ENCODE measurements at regions not wholly inside any gene's neighbourhood (a gene's known extent, or its start where the extent isn't known, plus 50 kb on each side); places are given as distances from the start of the nearest gene placed in this dataset.

- no TSS peak for BruUV-seq (replicated peaks)
- Histone ChIP-seq H3K9me3 (ENCODE audit: control insufficient read depth, insufficient read depth, low read length) (peaks cover 6% of the 10 kb centered on the region; the same call in 1 of the 2 replicates), H3K27me3 (ENCODE audit: control insufficient read depth, insufficient read depth, low read length) (no peaks in the 10 kb centered on the region), H3K4me3 (ENCODE audit: insufficient read depth, low read depth, low read length) (no peak overlapping the region), H4K91ac (ENCODE audit: insufficient read depth, low read depth, low read length) (no peak overlapping the region), H2AFZ (replicated peaks; ENCODE audit: low read length, poor library complexity) (no peak overlapping the region), H2AK5ac (ENCODE audit: low read depth, low read length) (no peak overlapping the region), H2AK9ac (replicated peaks; ENCODE audit: low read depth, low read length, poor library complexity) (no peak overlapping the region), H3K14ac (replicated peaks; ENCODE audit: low read depth, low read length) (no peak overlapping the region), H3K27ac (ENCODE audit: insufficient read depth, low read length) (no peak overlapping the region), H3K9ac (ENCODE audit: low read depth, low read length) (no peak overlapping the region), H2BK5ac (ENCODE audit: low read depth, low read length, poor library complexity, severe bottlenecking) (no peak overlapping the region), H3K9me1 (ENCODE audit: insufficient read depth, low read length) (no peaks in the 10 kb centered on the region), H4K20me1 (ENCODE audit: insufficient read depth, low read length) (no peaks in the 10 kb centered on the region), H3K36me3 (ENCODE audit: control insufficient read depth, insufficient read depth, low read length) (no peaks in the 10 kb centered on the region), H3K23ac (ENCODE audit: low read depth, low read length) (no peak overlapping the region), H3K4ac (ENCODE audit: low read depth, low read length) (no peak overlapping the region), H3K18ac (ENCODE audit: low read depth, low read length) (no peak overlapping the region), H2BK120ac (ENCODE audit: low read depth, low read length) (no peak overlapping the region), H3K56ac (ENCODE audit: extremely low read depth, insufficient read depth, low read length) (no peak overlapping the region), H4K5ac (ENCODE audit: low read depth, low read length) (no peak overlapping the region), H3K4me2 (ENCODE audit: low read depth, low read length) (no peak overlapping the region), H4K8ac (ENCODE audit: low read depth in 2 of 2, low read length in 2 of 2) (no peak overlapping the region), H3K79me1 (ENCODE audit: low read depth in 1 of 2, low read length in 2 of 2) (no peaks in the 10 kb centered on the region), H2BK20ac (ENCODE audit: low read depth, low read length) (no peak overlapping the region), H3K4me1 (ENCODE audit: control insufficient read depth, insufficient read depth, low read length) (no peaks in the 10 kb centered on the region), H2BK15ac (ENCODE audit: low read depth, low read length) (no peak overlapping the region)
- TF ChIP-seq MXI1 (IDR thresholded peaks at IDR 0.05; ENCODE audit: borderline replicate concordance, low read depth, low read length): no peak
- no peak for TF ChIP-seq NFE2L2 (IDR thresholded peaks at IDR 0.05; ENCODE audit: low read depth, low read length)
- TF ChIP-seq SMC3 (IDR thresholded peaks at IDR 0.05; ENCODE audit: low read depth, low read length): no peak
- TF ChIP-seq CEBPB (IDR thresholded peaks at IDR 0.05; ENCODE audit: low read depth, low read length): no peak
- TF ChIP-seq MAZ (IDR thresholded peaks at IDR 0.05; ENCODE audit: borderline replicate concordance, low read depth, low read length): no peak
- no peak for TF ChIP-seq MAFK (IDR thresholded peaks at IDR 0.05; ENCODE audit: low read depth, low read length)
- no peak for TF ChIP-seq POLR2A (IDR thresholded peaks at IDR 0.05; ENCODE audit: low read depth, low read length)
- TF ChIP-seq CHD1 (IDR thresholded peaks at IDR 0.05; ENCODE audit: low read depth, low read length): no peak
- TF ChIP-seq, protein P1, sequence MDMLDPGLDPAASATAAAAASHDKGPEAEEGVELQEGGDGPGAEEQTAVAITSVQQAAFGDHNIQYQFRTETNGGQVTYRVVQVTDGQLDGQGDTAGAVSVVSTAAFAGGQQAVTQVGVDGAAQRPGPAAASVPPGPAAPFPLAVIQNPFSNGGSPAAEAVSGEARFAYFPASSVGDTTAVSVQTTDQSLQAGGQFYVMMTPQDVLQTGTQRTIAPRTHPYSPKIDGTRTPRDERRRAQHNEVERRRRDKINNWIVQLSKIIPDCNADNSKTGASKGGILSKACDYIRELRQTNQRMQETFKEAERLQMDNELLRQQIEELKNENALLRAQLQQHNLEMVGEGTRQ (IDR thresholded peaks at IDR 0.05; ENCODE audit: low read depth, low read length): no peak
- TF ChIP-seq FOS (IDR thresholded peaks at IDR 0.05; ENCODE audit: low read depth, low read length): no peak
- no peak for TF ChIP-seq RAD21 (IDR thresholded peaks at IDR 0.05; ENCODE audit: low read length)
- no peak for TF ChIP-seq BHLHE40 (IDR thresholded peaks at IDR 0.05; ENCODE audit: low read depth, low read length)
- TF ChIP-seq RFX5 (IDR thresholded peaks at IDR 0.05; ENCODE audit: low read depth, low read length): no peak
- TF ChIP-seq, protein P2, sequence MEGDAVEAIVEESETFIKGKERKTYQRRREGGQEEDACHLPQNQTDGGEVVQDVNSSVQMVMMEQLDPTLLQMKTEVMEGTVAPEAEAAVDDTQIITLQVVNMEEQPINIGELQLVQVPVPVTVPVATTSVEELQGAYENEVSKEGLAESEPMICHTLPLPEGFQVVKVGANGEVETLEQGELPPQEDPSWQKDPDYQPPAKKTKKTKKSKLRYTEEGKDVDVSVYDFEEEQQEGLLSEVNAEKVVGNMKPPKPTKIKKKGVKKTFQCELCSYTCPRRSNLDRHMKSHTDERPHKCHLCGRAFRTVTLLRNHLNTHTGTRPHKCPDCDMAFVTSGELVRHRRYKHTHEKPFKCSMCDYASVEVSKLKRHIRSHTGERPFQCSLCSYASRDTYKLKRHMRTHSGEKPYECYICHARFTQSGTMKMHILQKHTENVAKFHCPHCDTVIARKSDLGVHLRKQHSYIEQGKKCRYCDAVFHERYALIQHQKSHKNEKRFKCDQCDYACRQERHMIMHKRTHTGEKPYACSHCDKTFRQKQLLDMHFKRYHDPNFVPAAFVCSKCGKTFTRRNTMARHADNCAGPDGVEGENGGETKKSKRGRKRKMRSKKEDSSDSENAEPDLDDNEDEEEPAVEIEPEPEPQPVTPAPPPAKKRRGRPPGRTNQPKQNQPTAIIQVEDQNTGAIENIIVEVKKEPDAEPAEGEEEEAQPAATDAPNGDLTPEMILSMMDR (conservative IDR thresholded peaks at IDR 0.05; ENCODE audit: low read depth, low read length): no peak
- TF ChIP-seq, protein P3, sequence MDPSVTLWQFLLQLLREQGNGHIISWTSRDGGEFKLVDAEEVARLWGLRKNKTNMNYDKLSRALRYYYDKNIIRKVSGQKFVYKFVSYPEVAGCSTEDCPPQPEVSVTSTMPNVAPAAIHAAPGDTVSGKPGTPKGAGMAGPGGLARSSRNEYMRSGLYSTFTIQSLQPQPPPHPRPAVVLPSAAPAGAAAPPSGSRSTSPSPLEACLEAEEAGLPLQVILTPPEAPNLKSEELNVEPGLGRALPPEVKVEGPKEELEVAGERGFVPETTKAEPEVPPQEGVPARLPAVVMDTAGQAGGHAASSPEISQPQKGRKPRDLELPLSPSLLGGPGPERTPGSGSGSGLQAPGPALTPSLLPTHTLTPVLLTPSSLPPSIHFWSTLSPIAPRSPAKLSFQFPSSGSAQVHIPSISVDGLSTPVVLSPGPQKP (IDR thresholded peaks at IDR 0.05; ENCODE audit: borderline replicate concordance, low read depth, low read length): no peak
- no peak for TF ChIP-seq RCOR1 (IDR thresholded peaks at IDR 0.05; ENCODE audit: insufficient replicate concordance, low read length)
- CTCF ChIA-PET: no interaction called here
- ATAC-seq (ENCODE audit: low read depth): no peak
- WGBS, 2 experiments (ENCODE audit: extremely low coverage in 2 of 2, insufficient read length in 1 of 2): 0% methylated on average over 1 of the region's 4 CpGs; no CpG with 5 or more reads in 1 of the 2 experiments
- in situ Hi-C loops (cut with MboI; ENCODE audit: low sequenced_read_pairs): no loop called here
- intact Hi-C loops (cut with micrococcal nuclease): no loop called here
- no peak for DNase-seq
- dilution Hi-C loops (cut with HindIII; ENCODE audit: low sequenced_read_pairs, unreplicated experiment): no loop called here
- POLR2A ChIA-PET (ENCODE audit: unreplicated experiment): no interaction called here
These were observed 1144.8 kb downstream of the ADGRL3 start for GRCh38 chr4:62344915-62345314.

All from IMR-90 (cell line).